ACC112 (cell line): ENCODE measurements at regions not wholly inside any gene's neighbourhood (a gene's known extent, or its start where the extent isn't known, plus 50 kb on each side); places are given as distances from the start of the nearest gene placed in this dataset.

Experiments used
- H2AFZ ChIP-seq: fragments of 200-600 bp; sonication (generic); one replicate; pipeline ENCODE4 v1.6.0; 2017; ENCODE audit warnings: antibody characterized with exemption, low read length; ENCODE audit not compliant: unreplicated experiment
- H3K27ac ChIP-seq: fragments of 200-600 bp; sonication (generic); 2 replicates; pipeline ENCODE4 v1.5.1; 2014; ENCODE audit warnings: low read depth, mild to moderate bottlenecking, antibody characterized with exemption, low read length, moderate library complexity
- H3K27me3 ChIP-seq: fragments of 200-600 bp; sonication (generic); 2 replicates; pipeline ENCODE4 v1.6.1; 2014; ENCODE audit warnings: mild to moderate bottlenecking, antibody characterized with exemption, low read length, moderate library complexity, mixed read lengths; ENCODE audit not compliant: insufficient read depth
- H3K36me3 ChIP-seq: fragments of 200-600 bp; sonication (generic); 2 replicates; pipeline ENCODE4 v1.6.1; 2016; ENCODE audit warnings: mild to moderate bottlenecking, antibody characterized with exemption, low read length, moderate library complexity, mixed read lengths; ENCODE audit not compliant: insufficient read depth
- H3K4me1 ChIP-seq: fragments of 200-600 bp; sonication (generic); one replicate; pipeline ENCODE4 v1.6.1; 2016; ENCODE audit warnings: low read length, mixed read lengths; ENCODE audit not compliant: insufficient read depth, unreplicated experiment, control insufficient read depth
- H3K4me3 ChIP-seq: fragments of 200-600 bp; sonication (generic); 2 replicates; pipeline ENCODE4 v1.5.1; 2014; ENCODE audit warnings: mild to moderate bottlenecking, low read depth, low read length
- H3K79me2 ChIP-seq: fragments of 200-600 bp; sonication (generic); one replicate; pipeline ENCODE4 v1.6.0; 2016; ENCODE audit warnings: low read length; ENCODE audit not compliant: control insufficient read depth, unreplicated experiment, insufficient read depth

GRCh38 chr2:74759986-74760385 is 73.9 kb upstream of the HK2 start:
- peaks cover 31% of the 10 kb centered on the region for H3K4me1 ChIP-seq
- no peaks in the 10 kb centered on the region for H3K79me2 ChIP-seq
- H2AFZ ChIP-seq = no peak overlapping the region
- 0 out of 2 replicates have a peak overlapping the region, but pooled peaks have one; percentile 0 for H3K27ac ChIP-seq
- H3K36me3 ChIP-seq = no peaks in the 10 kb centered on the region
- H3K4me3 ChIP-seq = no peak overlapping the region
- no peaks in the 10 kb centered on the region for H3K27me3 ChIP-seq

DNA sequence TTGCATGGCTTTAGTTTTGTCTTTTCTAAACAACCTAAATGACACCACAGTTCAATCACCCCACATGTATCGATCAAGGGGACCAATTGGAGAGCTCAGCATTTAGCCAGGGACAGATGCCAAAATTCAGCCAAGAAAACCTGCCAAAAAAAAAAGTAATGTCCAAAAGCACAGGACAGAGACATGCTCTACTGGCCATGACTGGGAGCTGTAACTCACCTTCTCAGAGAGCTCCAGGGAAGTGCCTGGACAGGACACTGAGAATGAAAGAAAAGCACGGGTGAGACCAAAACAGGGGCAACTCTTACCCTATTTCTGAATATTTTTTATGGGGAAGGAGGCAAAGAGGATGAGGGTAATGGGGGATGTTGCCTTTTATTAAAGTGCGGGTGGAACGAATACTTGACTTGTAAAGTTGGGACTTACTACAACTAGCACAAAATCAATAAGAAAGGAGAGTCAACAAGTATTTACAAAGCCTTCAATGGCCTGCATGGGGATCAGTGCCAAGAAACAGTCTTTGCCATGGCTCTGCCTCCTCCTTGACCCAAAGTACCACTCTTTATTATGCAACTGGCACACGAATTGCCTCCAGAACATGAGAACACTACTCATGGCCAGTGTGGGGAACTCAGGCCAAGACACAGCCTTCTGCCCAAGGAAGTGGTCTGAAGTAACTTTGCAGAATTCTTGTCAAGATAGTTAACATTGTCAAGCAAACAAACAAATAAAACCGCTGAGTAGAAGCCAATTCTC is 72.9 kb upstream of the HK2 start:
- Histone ChIP-seq H3K4me3 (no peak overlapping the region), H3K4me1 (peaks cover 37% of the 10 kb centered on the region), H3K36me3 (no peaks in the 10 kb centered on the region), H3K27ac (no peak overlapping the region), H3K79me2 (no peaks in the 10 kb centered on the region), H2AFZ (no peak overlapping the region), H3K27me3 (no peaks in the 10 kb centered on the region)

DNA sequence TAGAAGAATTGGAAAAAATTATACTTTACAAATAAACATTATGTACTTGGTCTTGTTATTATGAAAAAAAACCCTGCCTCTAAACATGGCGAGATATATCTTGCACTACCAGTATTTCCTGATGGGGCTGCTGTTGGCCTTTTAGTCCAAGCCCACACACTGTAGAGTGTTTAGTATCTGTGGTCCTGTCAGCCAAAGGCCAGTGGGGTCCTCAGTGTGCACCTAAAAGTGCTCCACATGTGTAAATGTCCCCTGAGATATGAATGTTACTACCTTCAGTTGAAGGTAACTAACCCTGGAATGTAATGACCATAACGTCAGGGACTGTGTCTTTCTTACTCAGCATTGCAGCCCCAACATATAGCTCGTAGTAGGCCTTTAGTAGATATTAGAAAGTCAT is 71.1 kb upstream of the HK2 start:
- Histone ChIP-seq H3K79me2 (no peaks in the 10 kb centered on the region), H2AFZ (no peak overlapping the region), H3K4me1 (peaks cover 40% of the 10 kb centered on the region), H3K4me3 (no peak overlapping the region), H3K27me3 (no peaks in the 10 kb centered on the region), H3K27ac (no peak overlapping the region), H3K36me3 (no peaks in the 10 kb centered on the region)

- Histone ChIP-seq H3K27ac (no peak overlapping the region), H3K4me1 (peaks cover 49% of the 10 kb centered on the region), H2AFZ (peak overlapping the region; percentile 3), H3K27me3 (no peaks in the 10 kb centered on the region), H3K36me3 (no peaks in the 10 kb centered on the region), H3K79me2 (no peaks in the 10 kb centered on the region), H3K4me3 (no peak overlapping the region)
Observed at GRCh38 chr2:74763962-74764428, 69.9 kb upstream of the HK2 start.

GRCh38 chr2:74764429-74765272 is 69.3 kb upstream of the HK2 start:
- H3K4me1 ChIP-seq = peaks cover 46% of the 10 kb centered on the region
- H3K79me2 ChIP-seq = no peaks in the 10 kb centered on the region
- peak overlapping the region; percentile 3 for H2AFZ ChIP-seq
- H3K27me3 ChIP-seq = no peaks in the 10 kb centered on the region
- no peak overlapping the region for H3K4me3 ChIP-seq
- H3K36me3 ChIP-seq = no peaks in the 10 kb centered on the region
- H3K27ac ChIP-seq = no peak overlapping the region

DNA sequence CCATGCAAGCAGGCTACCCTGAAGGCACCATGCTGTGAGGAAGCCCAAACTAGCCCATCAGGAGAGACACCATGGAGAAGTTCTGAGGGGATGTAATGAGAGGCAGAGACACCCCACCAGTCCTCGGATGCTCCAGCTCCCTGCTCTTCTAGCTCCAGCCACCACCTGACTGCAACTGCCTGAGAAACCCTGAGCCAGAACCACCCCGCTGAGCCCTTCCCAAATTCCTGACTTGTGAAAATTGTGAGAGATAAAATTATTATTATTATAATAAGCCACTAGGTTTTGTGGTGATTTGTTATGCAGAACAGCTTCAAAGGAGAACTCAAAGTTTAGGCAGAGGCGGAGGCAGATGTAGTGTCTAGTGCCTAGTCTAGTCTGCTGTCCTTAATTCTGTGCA is 67.1 kb upstream of the HK2 start:
- no peaks in the 10 kb centered on the region for H3K27me3 ChIP-seq
- H3K27ac ChIP-seq = no peak overlapping the region
- no peaks in the 10 kb centered on the region for H3K79me2 ChIP-seq
- H2AFZ ChIP-seq = no peak overlapping the region
- H3K4me3 ChIP-seq = no peak overlapping the region
- peaks cover 31% of the 10 kb centered on the region for H3K4me1 ChIP-seq
- no peaks in the 10 kb centered on the region for H3K36me3 ChIP-seq

GRCh38 chr2:74767618-74768017 is 66.3 kb upstream of the HK2 start:
- no peak overlapping the region for H3K27ac ChIP-seq
- H3K4me3 ChIP-seq = no peak overlapping the region
- no peak overlapping the region for H2AFZ ChIP-seq

GRCh38 chr2:74768401-74768914 is 65.5 kb upstream of the HK2 start:
- Histone ChIP-seq H3K79me2 (no peaks in the 10 kb centered on the region), H3K27ac (no peak overlapping the region), H3K4me1 (peaks cover 31% of the 10 kb centered on the region), H3K4me3 (no peak overlapping the region), H3K36me3 (no peaks in the 10 kb centered on the region), H2AFZ (no peak overlapping the region), H3K27me3 (no peaks in the 10 kb centered on the region)

More at GRCh38 chr2:74767618-74768017, 66.3 kb upstream of the HK2 start:
- Histone ChIP-seq H3K27me3 (no peaks in the 10 kb centered on the region), H3K4me1 (peaks cover 31% of the 10 kb centered on the region), H3K36me3 (no peaks in the 10 kb centered on the region), H3K79me2 (no peaks in the 10 kb centered on the region)

GRCh38 chr2:74772046-74772445 is 61.9 kb upstream of the HK2 start:
- H3K36me3 ChIP-seq = no peaks in the 10 kb centered on the region
- H3K4me1 ChIP-seq = peaks cover 12% of the 10 kb centered on the region
- no peak overlapping the region for H2AFZ ChIP-seq
- no peak overlapping the region for H3K4me3 ChIP-seq
- no peak overlapping the region for H3K27ac ChIP-seq
- H3K27me3 ChIP-seq = no peaks in the 10 kb centered on the region
- H3K79me2 ChIP-seq = no peaks in the 10 kb centered on the region

DNA sequence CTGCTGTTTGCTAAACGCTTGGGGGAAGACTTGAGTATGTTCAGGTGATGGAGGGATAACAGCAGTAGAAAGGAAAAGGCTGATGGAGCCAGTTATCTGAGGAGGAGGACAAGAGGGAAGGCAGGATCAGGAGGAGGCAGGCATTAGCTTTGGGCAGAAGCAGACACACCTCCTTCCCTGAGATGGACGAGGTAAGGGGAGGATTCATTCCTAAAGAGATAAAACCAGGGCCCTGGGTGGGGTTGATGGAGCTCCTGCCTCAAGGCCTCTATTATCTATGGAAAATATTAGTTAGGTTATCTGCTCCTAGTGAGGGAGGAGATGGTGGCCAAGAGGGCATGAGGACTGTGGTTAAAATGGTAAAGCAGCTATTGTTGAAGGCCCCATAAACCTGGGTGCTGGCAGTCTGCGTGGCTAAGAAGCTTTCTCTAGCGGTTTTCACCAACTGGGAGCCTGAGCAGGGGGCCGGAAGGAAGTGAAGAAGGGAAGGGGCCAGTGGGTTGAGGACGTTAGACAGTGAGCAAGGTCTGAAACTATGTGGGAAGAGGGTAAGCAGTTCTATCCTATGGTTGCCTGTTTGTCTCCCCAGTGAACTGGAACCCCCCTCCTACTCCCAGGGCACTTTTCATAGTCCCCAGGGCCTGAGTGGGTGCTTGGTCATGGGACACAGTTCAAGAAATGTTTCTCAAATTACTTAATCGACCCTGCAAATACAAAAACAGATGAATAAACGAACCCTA is 56.6 kb upstream of the HK2 start:
- H2AFZ ChIP-seq = no peak overlapping the region

More for the DNA sequence above, 56.6 kb upstream of the HK2 start:
- no peaks in the 10 kb centered on the region for H3K4me1 ChIP-seq
- H3K36me3 ChIP-seq = no peaks in the 10 kb centered on the region
- no peaks in the 10 kb centered on the region for H3K79me2 ChIP-seq
- H3K27ac ChIP-seq = no peak overlapping the region
- H3K4me3 ChIP-seq = no peak overlapping the region
- H3K27me3 ChIP-seq = no peaks in the 10 kb centered on the region
